ENCODE measurements at regions not wholly inside any gene's neighbourhood (a gene's known extent, or its start where the extent isn't known, plus 50 kb on each side); places are given as distances from the start of the nearest gene placed in this dataset.

DNA sequence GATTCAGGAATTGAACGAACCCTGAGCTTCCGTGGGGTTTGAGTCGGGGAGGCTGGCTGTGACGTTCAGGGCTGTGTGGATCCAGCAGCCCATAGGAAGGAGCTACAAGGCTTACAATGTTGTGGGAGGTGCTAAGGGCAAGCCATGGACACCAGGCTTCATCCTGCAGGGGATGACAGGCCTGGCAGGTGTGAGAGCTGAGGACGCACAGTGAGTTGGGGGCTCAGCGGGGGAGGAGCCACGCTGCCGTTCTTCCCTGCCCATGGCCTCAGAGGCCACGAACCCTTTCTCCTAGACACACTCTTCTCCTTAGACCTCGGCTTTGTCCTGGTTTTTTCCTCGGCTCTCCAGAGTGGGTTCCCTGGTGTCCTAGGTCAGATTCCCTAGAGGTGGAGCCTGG lies 78.1 kb upstream of the SLC22A11 start:
- no peak for TF ChIP-seq POLR2AphosphoS5 (IDR thresholded peaks at IDR 0.05; ENCODE audit: insufficient read depth in 1 of 2, low read depth in 1 of 2)
- TF ChIP-seq POLR2A (IDR thresholded peaks at IDR 0.05), result no peak
- TF ChIP-seq, protein P1, sequence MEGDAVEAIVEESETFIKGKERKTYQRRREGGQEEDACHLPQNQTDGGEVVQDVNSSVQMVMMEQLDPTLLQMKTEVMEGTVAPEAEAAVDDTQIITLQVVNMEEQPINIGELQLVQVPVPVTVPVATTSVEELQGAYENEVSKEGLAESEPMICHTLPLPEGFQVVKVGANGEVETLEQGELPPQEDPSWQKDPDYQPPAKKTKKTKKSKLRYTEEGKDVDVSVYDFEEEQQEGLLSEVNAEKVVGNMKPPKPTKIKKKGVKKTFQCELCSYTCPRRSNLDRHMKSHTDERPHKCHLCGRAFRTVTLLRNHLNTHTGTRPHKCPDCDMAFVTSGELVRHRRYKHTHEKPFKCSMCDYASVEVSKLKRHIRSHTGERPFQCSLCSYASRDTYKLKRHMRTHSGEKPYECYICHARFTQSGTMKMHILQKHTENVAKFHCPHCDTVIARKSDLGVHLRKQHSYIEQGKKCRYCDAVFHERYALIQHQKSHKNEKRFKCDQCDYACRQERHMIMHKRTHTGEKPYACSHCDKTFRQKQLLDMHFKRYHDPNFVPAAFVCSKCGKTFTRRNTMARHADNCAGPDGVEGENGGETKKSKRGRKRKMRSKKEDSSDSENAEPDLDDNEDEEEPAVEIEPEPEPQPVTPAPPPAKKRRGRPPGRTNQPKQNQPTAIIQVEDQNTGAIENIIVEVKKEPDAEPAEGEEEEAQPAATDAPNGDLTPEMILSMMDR (IDR thresholded peaks at IDR 0.05), result no peak

DNA sequence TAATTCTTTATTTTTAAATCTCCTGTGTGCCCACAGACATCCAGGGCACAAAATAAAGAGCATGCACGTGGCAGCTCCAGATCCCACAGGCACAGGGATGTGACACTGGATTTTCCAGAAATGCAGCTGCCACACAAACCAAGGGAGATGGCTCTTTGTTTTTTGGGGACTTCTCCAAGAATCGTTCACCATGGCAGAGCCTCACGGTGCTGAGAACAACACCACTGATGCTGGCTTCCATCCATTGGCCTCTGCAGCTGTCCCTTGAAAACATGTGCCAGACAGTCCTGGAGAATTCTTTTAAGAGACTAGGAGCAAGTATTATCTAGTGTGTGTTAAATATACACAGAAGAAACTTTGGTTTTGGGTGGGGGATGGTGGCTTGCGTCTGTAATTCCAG lies 73.2 kb upstream of the SLC22A11 start:
- Histone ChIP-seq H3K27me3 (no peaks in the 10 kb centered on the region), H3K36me3 (no peaks in the 10 kb centered on the region), H3K27ac (no peak overlapping the region), H3K4me3 (no peak overlapping the region), H3K9me3 (no peaks in the 10 kb centered on the region), H3K4me1 (no peaks in the 10 kb centered on the region)
- TF ChIP-seq POLR2A (IDR thresholded peaks at IDR 0.05) (no peak), POLR2AphosphoS5 (IDR thresholded peaks at IDR 0.05; ENCODE audit: insufficient read depth in 1 of 2, low read depth in 1 of 2) (no peak)
- TF ChIP-seq, protein P1 (IDR thresholded peaks at IDR 0.05), result no peak
- intact Hi-C loops (cut with DNase I), result no loop called here
- no peak for DNase-seq (ENCODE audit: extremely low spot score in 2 of 2)

More for the DNA sequence above, 78.1 kb upstream of the SLC22A11 start:
- Histone ChIP-seq H3K4me3 (no peak overlapping the region), H3K9me3 (no peaks in the 10 kb centered on the region), H3K27me3 (no peaks in the 10 kb centered on the region), H3K27ac (no peak overlapping the region), H3K36me3 (no peaks in the 10 kb centered on the region), H3K4me1 (no peaks in the 10 kb centered on the region)
- DNase-seq (ENCODE audit: extremely low spot score in 2 of 2), result no peak
- intact Hi-C loops (cut with DNase I), result no loop called here

DNA sequence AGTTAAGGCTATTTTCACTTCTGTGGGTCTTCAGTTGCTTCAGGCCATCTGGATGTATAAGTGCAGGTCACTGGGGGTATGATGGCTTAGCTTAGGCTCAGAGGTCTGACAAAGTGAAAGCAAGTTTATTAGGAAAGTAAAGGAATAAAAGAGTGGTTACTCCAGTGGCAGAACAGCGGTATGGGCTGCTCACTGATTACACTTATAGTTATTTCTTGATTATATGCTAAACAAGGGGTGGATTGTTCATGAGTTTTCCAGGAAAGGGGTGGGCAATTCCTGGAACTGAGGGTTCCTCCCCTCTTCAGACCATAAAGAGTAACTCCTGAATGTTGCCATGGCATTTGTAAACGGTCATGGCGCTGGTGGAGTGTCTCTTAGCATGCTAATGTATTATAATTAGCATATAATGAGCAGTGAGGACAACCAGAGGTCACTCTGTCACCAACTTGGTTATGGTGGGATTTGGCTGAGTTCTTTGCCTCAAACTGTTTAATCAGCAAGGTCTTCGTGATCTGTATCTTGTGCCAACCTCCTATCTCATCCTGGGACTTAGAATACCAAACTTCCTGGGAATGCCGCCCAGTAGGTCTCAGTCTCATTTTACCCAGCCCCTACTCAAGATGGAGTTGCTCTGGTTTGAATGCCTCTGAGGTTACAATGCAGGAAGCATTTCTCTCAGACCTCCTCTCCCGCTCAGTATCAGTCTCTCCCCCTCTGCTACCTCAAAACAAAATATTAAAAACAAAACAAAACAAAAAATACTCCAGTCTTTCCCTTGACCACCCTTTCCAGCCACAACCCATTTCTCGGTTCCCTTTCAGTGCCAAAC lies 71.3 kb upstream of the SLC22A11 start:
- Histone ChIP-seq H3K9me3 (no peaks in the 10 kb centered on the region), H3K4me1 (no peaks in the 10 kb centered on the region), H3K36me3 (no peaks in the 10 kb centered on the region), H3K4me3 (no peak overlapping the region), H3K27me3 (no peaks in the 10 kb centered on the region), H3K27ac (no peak overlapping the region)
- intact Hi-C loops (cut with DNase I), result no loop called here
- no peak for DNase-seq (ENCODE audit: extremely low spot score in 2 of 2)
- TF ChIP-seq, protein P1 (IDR thresholded peaks at IDR 0.05), result no peak
- TF ChIP-seq POLR2A (IDR thresholded peaks at IDR 0.05), result no peak
- no peak for TF ChIP-seq POLR2AphosphoS5 (IDR thresholded peaks at IDR 0.05; ENCODE audit: insufficient read depth in 1 of 2, low read depth in 1 of 2)

DNA sequence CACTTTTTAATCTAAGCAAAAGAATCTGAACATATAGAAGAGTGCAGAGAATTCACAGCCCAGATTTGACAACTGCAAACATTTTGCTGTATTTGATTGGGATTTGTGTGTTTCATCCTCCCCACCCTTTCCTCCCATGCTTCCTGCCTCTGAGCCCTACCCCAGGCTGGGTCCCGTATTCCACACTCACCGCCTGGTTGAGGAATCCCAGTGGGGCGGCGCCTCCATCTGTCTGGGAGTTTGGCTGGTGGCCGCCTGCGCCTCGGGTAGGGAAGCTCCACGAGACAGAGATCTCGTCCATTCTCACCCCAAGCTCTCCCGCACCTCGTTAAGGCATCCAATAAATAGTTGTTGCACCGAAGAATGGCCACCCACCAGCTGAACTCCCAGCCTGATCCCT lies 70.7 kb upstream of the SLC22A11 start:
- Histone ChIP-seq H3K27me3 (no peaks in the 10 kb centered on the region), H3K4me3 (no peak overlapping the region), H3K4me1 (no peaks in the 10 kb centered on the region), H3K9me3 (no peaks in the 10 kb centered on the region), H3K27ac (no peak overlapping the region), H3K36me3 (no peaks in the 10 kb centered on the region)
- TF ChIP-seq, protein P1 (IDR thresholded peaks at IDR 0.05), result no peak
- no peak for TF ChIP-seq POLR2A (IDR thresholded peaks at IDR 0.05)
- no peak for TF ChIP-seq POLR2AphosphoS5 (IDR thresholded peaks at IDR 0.05; ENCODE audit: insufficient read depth in 1 of 2, low read depth in 1 of 2)
- intact Hi-C loops (cut with DNase I), result no loop called here
- no peak for DNase-seq (ENCODE audit: extremely low spot score in 2 of 2)

DNA sequence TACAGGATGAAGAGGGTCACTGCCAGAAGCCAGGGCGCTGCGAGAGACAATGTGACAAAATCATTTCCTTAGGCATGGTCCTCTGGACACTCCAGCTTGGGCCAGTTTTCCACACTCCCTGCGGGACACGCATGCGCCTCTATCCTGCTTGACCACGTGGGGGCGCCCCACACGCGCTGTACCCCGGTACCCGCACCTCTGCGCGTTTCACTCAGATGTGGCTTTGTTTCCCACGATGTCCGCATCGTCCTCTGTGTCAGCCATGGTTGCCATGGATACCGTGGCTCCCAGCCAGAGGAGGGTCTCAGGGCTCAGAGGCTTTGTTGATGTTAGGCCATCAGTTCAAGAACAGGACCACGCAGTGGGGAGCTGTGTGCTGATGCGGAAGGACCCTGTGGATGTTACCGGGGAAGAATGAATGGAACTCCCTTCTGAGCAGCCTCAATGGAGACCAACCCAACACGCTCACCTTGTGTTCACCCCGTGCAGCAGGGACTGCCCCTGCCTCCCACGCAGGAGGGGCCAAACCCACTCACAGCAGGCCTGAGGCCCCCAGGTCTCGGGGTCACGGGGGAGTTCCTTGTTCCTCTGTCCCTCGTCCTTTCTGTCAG lies 65.8 kb upstream of the SLC22A11 start:
- TF ChIP-seq POLR2AphosphoS5 (IDR thresholded peaks at IDR 0.05; ENCODE audit: insufficient read depth in 1 of 2, low read depth in 1 of 2) (no peak), POLR2A (IDR thresholded peaks at IDR 0.05) (no peak)
- TF ChIP-seq, protein P1 (IDR thresholded peaks at IDR 0.05), result no peak
- intact Hi-C loops (cut with DNase I), result no loop called here
- Histone ChIP-seq H3K27ac (no peak overlapping the region), H3K36me3 (no peaks in the 10 kb centered on the region), H3K4me1 (no peaks in the 10 kb centered on the region), H3K4me3 (no peak overlapping the region), H3K9me3 (no peaks in the 10 kb centered on the region), H3K27me3 (no peaks in the 10 kb centered on the region)
- no peak for DNase-seq (ENCODE audit: extremely low spot score in 2 of 2)
